Stimulated activated naive CD8-positive, alpha-beta T cell treated with anti-CD3 and anti-CD28 coated beads, Interleukin-15, amount 100 ng/mL, for 72 hours (primary cell): ENCODE measurements at regions not wholly inside any gene's neighbourhood (a gene's known extent, or its start where the extent isn't known, plus 50 kb on each side); places are given as distances from the start of the nearest gene placed in this dataset.
"Not testable (repeated sequence)": the region's sequence is repeated elsewhere in the genome, so short reads cannot be mapped to it uniquely, and the experiment has no call there.

Experiments
- ATAC-seq: fragments of 150-1000 bp; cut with Tn5 transposase; 2 replicates; pipeline ENCODE4 v1.10.0; 2021; ENCODE audit warnings: mild to moderate bottlenecking, moderate library complexity
- DNase-seq, 2 donors: peaks; one replicate each; pipeline ENCODE4 v3.0.0; 2021 to 2022
- H3K27ac Mint-ChIP-seq, 2 donors: one replicate each; pipeline ENCODE4 v1.8.0; 2022; ENCODE audit warnings: mild to moderate bottlenecking in 2 of 2, mixed read lengths in 2 of 2, moderate library complexity in 2 of 2
- H3K27me3 Mint-ChIP-seq: one replicate; pipeline ENCODE4 v1.8.0; 2022; ENCODE audit warnings: mixed read lengths
- H3K4me1 Mint-ChIP-seq: one replicate; pipeline ENCODE4 v1.8.0; 2022; ENCODE audit warnings: mild to moderate bottlenecking, mixed read lengths
- H3K4me3 Mint-ChIP-seq, 2 donors: one replicate each; pipeline ENCODE4 v1.8.0; 2022; ENCODE audit warnings: mild to moderate bottlenecking in 2 of 2, mixed read lengths in 2 of 2, moderate library complexity in 1 of 2
- H3K9me3 Mint-ChIP-seq, 2 donors: one replicate each; pipeline ENCODE4 v1.8.0; 2022; ENCODE audit warnings: mixed read lengths in 2 of 2

DNA sequence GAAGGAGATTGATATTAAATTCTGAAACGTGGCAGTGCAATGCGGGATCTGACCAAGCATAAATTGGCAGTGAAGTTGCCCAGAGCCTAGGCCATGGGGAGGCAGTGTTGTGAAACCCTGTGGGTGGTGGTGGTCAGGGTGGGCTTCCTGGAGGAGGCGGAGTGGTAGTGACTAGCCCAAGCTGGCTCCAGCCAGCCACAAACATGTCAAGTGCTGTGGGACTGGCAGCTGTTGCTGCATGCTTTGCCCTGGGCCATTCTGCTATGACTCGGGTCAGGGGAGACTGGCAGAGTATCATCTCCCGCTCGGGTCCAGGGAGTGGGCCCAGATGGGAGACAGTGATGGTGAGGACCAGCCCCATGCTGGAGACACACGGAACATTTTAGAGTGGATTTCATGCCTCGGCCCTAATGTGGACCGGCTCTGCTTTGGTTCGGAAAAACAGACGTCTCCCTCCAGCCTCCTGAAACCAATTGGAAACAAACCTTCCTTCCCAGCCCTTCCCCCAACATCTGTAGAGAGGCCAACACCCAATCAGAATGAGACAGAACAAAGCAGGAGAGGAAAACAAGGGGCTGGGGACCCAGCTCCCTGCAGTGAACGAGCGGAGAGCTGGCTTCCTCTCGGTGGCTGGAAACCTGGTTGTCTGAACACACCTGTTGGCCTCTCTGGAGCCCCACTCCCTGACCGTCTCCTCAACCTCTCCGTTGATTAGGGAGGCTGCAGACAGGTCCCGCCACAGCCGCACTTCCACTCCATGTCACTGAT lies 58.2 kb downstream of the TMEM270 start:
- peak overlapping the region in 1 of 2 donors; percentile 55 for H3K27ac Mint-ChIP-seq
- DNase-seq (no peak), ATAC-seq (no peak)
- H3K9me3 Mint-ChIP-seq: no peaks in the 10 kb centered on the region
- peaks cover 19% of the 10 kb centered on the region for H3K27me3 Mint-ChIP-seq
- no peak overlapping the region for H3K4me3 Mint-ChIP-seq
- no peaks in the 10 kb centered on the region for H3K4me1 Mint-ChIP-seq

DNA sequence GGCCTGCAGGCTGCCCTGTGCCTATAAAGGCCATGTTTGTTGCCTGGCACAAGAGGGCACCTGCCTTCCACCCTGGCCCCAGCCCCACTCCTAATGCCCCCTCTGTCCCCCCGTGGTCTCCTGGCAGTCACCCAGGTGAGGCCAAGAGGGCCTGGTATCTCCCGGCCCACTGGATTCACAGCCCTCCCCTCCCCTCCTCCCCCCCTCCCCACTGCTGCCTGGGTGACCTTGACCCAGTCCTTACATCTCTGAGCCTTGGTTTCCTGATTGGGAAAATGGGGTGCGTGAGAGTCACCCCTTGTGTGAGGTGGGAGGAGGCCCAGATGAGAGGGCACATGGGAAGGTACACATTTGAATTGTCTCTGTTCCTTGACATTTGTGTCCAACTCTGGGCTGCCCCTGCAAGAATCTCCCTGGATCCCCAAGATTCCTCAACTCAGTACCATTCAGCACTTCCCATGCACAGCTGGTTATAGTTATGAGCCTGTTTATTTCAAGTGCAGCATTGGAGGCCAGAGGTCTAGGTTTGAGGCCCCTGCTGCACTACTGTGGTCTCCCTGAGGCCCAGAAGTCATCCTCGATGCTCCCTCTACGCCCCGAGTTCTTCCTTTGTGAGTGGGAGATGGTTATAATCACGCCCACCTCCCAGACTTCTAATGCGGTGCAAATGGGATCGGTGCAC lies 58.9 kb downstream of the TMEM270 start:
- DNase-seq (no peak), ATAC-seq (no peak)
- Mint-ChIP-seq H3K4me1 (no peaks in the 10 kb centered on the region), H3K9me3 (no peaks in the 10 kb centered on the region), H3K27me3 (peaks cover 14% of the 10 kb centered on the region), H3K27ac (peak overlapping the region in 1 of 2 donors; percentile 43), H3K4me3 (no peak overlapping the region)

DNA sequence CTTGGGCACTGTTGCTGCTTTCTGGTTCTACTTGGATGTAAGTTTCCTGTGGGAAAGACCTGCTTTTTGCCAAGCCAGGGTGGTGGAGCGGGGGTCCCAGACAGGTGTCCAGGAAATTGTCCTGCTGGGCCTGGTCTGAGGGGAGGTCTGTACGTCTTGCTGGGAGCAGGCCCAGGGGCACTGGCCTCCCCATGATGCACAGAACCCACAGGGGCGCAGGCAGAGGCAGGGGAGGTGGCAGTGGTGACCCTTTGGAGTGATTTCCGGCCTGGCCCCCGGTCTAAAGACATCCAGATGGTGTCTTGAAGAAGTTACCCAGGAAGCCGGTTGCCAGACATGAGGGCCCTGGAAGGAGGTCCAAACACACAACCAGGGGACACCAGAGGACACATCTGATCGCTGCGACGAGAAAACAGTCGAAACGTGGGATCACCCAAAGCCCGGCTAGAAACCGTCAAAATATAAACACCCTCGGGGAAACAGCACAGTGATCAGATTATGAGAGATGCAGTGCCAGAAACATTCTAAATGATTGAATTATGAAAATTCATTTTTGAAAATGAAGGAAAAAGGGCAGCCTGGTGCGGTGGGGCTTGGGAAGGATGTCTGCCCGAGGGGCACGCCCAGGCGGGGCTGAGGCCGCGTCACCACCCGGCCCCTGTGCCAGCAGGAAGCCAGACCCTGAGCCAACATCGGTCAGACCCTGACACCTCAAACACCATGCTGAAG lies 59.6 kb downstream of the TMEM270 start:
- DNase-seq: no peak
- H3K27me3 Mint-ChIP-seq: peaks cover 11% of the 10 kb centered on the region
- no peak for ATAC-seq
- no peak overlapping the region for H3K4me3 Mint-ChIP-seq
- no peak overlapping the region for H3K27ac Mint-ChIP-seq
- H3K4me1 Mint-ChIP-seq: no peaks in the 10 kb centered on the region
- no peaks in the 10 kb centered on the region for H3K9me3 Mint-ChIP-seq

DNA sequence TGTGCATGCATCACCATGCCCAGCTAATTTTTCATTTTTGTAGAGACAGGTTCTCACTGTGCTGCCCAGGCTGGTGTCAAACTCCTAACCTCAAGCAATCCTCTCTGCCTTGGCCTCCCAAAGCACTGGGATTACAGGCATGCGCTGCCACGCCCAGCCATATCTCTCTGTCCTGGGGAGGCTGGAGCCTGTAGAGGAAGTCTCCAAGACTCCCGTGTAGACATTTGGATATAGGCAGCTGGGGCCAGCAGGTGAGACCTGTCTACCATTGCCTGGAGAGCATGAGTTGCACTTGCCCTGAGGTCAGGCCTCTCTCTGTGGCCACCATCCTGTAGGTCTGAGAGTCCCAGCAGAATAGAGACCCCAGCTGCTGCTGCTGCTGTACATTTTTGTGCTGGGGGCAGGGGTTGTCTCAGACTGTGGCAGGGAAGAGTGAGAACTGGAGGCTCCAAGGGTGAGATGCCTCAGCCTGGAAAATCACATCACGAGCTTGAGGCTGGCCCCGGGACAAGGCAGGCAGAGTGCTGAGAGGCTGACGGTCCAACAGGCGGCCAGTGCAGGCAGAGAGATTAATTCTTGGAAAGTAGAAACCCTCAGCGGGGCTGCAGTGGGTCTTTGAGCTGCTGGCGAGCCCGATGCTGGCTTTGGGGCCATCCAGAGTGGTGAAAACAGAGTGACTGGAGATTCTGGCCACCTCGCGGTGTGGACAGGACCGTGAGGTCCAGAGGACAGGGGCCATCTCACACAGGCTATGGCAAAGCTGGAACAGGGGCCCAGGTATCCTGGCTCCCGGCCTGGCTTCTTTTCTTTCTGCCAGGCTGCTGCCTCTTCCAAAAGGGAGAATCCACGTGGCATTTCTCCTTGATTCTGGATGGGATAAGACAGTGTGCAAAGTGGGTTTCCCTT lies 60.9 kb downstream of the TMEM270 start:
- DNase-seq: no peak
- Mint-ChIP-seq H3K4me3 (no peak overlapping the region), H3K27me3 (peaks cover 19% of the 10 kb centered on the region), H3K4me1 (no peaks in the 10 kb centered on the region), H3K9me3 (no peaks in the 10 kb centered on the region), H3K27ac (no peak overlapping the region)
- no peak for ATAC-seq

DNA sequence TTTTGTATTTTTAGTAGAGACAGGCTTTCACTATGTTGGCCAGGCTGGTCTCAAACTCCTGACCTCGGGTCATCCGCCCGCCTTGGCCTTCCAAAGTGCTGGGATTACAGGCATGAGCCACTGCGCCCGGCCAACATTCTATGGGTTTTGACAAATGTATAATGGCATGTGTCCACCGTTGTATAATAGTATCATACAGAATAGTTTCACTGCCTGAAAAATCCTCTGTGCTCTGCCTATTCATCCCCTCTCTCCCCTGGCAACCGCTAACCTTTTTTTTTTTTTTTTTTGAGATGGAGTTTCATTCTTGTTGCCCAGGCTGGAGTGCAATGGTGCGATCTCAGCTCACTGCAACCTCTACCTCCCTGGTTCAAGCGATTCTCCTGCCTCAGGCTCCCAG lies 67.7 kb downstream of the TMEM270 start:
- peaks cover 27% of the 10 kb centered on the region for H3K27me3 Mint-ChIP-seq
- ATAC-seq, H3K4me1 Mint-ChIP-seq: not testable (repeated sequence)

DNA sequence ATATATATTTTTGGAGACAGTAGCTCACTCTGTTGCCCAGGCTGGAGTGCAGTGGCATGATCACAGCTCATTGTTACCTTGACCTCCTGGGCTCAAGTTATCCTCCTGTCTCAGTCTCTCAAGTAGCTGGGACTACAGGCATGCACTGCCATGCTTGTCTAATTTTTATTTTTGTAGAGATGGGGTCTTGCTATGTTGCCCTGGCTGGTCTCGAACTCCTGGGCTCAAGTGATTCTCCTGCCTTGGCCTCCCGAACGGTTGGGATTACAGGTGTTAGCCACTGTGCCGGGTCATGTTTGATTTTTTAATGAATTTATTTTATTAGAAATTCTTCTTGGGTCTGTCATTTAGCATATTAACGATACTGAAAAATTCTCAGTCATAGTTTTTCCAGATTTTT lies 70.5 kb downstream of the TMEM270 start:
- ATAC-seq (no peak), DNase-seq (no peak)
- H3K4me1 Mint-ChIP-seq: no peaks in the 10 kb centered on the region
- no peak overlapping the region for H3K4me3 Mint-ChIP-seq
- H3K27ac Mint-ChIP-seq: no peak overlapping the region
- H3K9me3 Mint-ChIP-seq: no peaks in the 10 kb centered on the region
- H3K27me3 Mint-ChIP-seq: peaks cover 30% of the 10 kb centered on the region

More for the DNA sequence above, 67.7 kb downstream of the TMEM270 start:
- H3K4me3 Mint-ChIP-seq, H3K27ac Mint-ChIP-seq, H3K9me3 Mint-ChIP-seq, DNase-seq: not testable (repeated sequence)

DNA sequence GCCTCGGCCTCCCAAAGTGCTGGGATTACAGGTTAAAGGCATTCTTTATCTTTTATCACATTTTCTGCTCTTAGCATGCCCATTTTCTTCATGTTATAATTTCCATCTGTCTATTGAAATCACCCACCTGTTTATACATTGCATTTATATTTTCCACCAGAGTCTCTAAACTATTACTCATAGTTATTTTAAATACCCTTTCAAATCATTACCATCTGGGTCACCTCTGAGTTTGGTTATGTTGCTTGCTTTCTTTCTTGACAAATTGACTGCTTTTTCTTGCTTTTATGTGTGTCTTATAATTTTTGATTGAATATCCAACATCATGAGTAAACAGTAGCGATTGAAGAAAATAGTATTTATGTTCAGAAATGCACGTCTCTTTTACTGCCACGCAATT lies 71.4 kb downstream of the TMEM270 start:
- ATAC-seq (no peak), DNase-seq (no peak)
- Mint-ChIP-seq H3K27me3 (peaks cover 23% of the 10 kb centered on the region), H3K27ac (no peak overlapping the region), H3K9me3 (no peaks in the 10 kb centered on the region), H3K4me1 (no peaks in the 10 kb centered on the region), H3K4me3 (no peak overlapping the region)

DNA sequence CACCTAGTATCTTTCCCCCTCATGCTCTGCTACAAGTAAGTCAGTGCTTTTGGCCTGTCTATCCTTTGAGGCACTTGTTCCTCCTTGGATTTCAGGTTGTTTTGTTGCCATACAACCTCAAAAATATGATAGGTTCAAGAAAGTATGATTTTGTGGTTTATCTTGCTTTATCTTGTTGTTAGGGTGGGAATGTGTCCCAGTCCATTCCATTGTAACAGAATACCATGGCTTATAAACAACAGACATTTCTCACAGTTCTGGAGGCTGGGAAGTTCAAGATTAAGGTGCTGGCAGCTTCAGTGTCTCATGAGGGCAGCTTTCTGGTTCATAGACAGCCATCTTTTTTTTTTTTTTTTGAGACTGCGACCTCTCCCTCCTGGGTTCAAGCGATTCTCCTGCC lies 72.1 kb downstream of the TMEM270 start:
- ATAC-seq: no peak
- H3K27ac Mint-ChIP-seq: no peak overlapping the region
- no peak for DNase-seq
- H3K4me1 Mint-ChIP-seq: no peaks in the 10 kb centered on the region
- H3K27me3 Mint-ChIP-seq: peaks cover 20% of the 10 kb centered on the region
- H3K9me3 Mint-ChIP-seq: no peaks in the 10 kb centered on the region
- no peak overlapping the region for H3K4me3 Mint-ChIP-seq

DNA sequence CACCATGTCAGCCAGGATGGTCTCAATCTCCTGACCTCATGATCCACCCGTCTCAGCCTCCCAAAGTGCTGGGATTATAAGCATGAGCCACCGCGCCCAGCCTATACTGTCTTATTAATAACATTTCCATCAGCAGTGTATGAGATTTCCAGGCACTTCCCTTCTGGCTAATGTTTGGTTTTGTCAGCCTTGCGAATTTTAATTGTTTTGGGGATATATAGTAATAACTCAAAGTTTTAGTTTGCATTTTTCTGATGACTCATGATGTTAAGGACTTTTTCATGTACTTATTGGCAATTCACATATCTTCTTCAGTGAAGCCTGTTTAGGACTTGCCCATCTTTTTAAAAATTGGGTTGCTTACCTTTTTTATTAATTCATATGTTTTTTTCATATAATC lies 76.0 kb downstream of the TMEM270 start:
- peaks cover 8 to 10% of the 10 kb centered on the region in 2 donors for H3K9me3 Mint-ChIP-seq
- no peak for DNase-seq
- ATAC-seq: no peak
- no peak overlapping the region for H3K27ac Mint-ChIP-seq
- H3K4me1 Mint-ChIP-seq: no peaks in the 10 kb centered on the region
- peaks cover 16% of the 10 kb centered on the region for H3K27me3 Mint-ChIP-seq
- H3K4me3 Mint-ChIP-seq: no peak overlapping the region

DNA sequence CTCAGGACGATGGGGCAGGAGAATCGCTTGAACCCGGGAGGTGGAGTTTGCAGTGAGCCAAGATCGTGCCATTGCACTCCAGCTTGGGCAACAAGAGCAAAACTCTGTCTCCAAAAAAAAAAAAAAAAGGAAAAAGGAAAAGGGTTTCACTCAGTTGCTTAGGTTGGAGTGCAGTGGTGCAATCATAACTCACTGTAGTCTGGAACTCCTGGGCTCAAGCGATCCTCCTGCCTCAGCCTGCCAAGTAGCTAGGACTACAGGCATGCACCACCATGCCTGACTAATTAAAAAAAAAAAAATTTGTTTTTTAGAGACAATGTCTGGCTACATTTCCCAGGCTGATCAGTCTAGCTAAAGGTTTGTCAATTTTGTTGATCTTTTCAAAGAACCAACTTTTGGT lies 76.7 kb downstream of the TMEM270 start:
- not testable (repeated sequence) for H3K9me3 Mint-ChIP-seq, DNase-seq, H3K27ac Mint-ChIP-seq, ATAC-seq, H3K4me3 Mint-ChIP-seq, H3K4me1 Mint-ChIP-seq
- peaks cover 16% of the 10 kb centered on the region for H3K27me3 Mint-ChIP-seq

DNA sequence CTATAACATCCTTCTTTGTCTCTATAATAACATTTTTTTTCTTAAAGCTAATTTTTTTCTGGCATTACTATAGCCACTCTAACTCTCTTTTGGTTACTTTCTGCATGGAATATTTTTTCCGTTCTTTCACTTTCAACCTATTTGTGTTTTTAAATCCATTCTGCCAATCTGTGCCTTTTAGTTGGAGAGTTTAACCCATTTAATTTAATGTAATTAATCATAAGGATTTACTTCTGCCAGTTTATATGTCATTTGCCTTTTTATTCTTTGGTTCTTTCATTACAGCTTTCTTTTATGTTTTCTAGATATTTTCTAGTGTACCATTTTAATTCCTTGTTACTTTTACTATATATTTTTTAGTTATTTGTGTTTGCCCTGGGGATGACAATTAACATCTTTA lies 78.6 kb downstream of the TMEM270 start:
- no peak overlapping the region for H3K27ac Mint-ChIP-seq
- H3K4me1 Mint-ChIP-seq: no peaks in the 10 kb centered on the region
- H3K4me3 Mint-ChIP-seq: no peak overlapping the region
- peaks cover 8 to 10% of the 10 kb centered on the region in 2 donors for H3K9me3 Mint-ChIP-seq
- DNase-seq (no peak), ATAC-seq (no peak)
- peaks cover 16% of the 10 kb centered on the region for H3K27me3 Mint-ChIP-seq

DNA sequence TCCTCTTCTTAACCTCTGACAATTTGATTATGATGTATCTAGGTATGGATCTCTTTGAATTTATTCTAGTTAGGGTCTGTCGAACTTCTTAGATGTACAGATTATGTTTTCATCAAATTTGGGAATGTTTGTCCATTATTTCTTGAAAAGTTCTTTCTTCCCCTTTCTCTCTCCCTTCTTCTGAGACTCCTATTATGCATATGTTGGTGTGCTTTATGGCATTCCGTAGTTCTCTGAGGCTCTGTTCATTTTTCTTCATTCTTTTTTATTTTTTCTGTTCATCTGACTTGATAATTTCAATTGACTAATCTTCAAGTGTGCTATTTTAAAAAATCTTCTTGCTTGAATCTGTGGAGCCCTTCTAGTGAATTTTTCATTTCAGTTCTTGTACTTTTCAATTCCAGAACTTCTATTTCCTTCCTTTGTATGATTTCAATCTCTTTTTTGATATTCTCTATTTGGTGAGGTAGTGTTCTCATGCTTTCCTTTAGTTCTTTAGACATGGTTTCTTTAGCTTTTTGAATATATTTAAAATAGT lies 79.8 kb downstream of the TMEM270 start:
- Mint-ChIP-seq H3K4me3 (no peak overlapping the region), H3K4me1 (no peaks in the 10 kb centered on the region), H3K27me3 (peaks cover 8% of the 10 kb centered on the region), H3K27ac (no peak overlapping the region), H3K9me3 (peaks cover 8 to 10% of the 10 kb centered on the region in 2 donors)
- no peak for ATAC-seq
- DNase-seq: no peak

DNA sequence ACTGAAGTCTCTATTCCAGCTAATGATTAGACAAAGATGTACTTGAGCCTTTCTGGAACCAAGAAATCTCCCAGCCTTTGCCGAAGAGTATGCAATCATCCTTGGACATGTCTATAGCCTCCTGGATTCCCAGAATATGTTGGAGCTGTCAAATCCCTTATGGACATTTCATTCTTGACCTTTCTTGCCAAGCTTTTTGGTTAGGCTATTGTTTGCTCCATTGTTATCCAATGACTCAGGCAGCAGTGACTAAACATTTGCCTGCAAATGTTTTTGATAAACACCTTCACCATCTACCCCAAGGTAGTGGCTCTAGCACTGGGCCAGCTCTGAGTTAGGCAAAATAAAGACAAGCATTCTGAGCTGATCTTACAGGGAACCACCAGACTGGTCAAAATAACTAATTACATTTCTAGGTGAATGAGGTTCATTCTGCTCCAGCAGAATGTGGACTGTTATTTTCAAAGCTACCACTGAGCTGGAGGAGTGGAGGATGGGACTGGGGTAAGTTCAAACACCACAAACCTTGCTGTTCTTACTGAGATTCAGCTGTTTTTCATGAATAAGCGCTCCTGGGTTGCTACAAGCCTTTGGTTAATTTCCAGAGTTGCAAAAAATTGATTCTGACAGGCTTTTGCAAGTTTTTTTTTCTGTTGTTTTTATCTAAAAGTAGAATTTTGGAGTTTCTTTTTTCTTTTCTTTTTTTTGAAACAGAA lies 81.0 kb downstream of the TMEM270 start:
- no peak for DNase-seq
- H3K27ac Mint-ChIP-seq: no peak overlapping the region
- H3K9me3 Mint-ChIP-seq: peaks cover 8 to 17% of the 10 kb centered on the region in 2 donors
- peaks cover 8% of the 10 kb centered on the region for H3K27me3 Mint-ChIP-seq
- no peak for ATAC-seq
- H3K4me3 Mint-ChIP-seq: no peak overlapping the region
- no peaks in the 10 kb centered on the region for H3K4me1 Mint-ChIP-seq

DNA sequence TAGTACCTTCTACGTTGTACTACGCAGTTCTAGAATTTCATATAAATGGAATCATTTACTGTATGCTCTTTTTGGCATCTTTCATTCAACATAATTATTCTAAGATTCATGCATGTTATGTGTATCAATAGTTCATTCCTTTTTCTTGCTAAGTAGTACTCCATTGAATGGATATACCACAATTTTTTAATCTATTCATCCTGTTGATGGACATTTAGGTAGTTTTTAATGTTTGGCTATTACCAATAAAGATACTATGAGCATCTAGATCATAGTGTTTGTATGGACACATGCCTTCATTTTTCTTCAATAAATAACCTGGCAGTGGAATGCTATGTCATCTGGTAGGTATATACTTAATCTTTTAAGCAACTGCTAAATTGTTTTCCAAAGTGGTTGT lies 83.0 kb upstream of the ELN start:
- Mint-ChIP-seq H3K27me3 (peaks cover 18% of the 10 kb centered on the region), H3K27ac (no peak overlapping the region), H3K4me1 (no peaks in the 10 kb centered on the region), H3K9me3 (peaks cover 29% of the 10 kb centered on the region in 2 donors), H3K4me3 (no peak overlapping the region)
- ATAC-seq (no peak), DNase-seq (no peak)
